GM10266 (cell line): ENCODE measurements at regions not wholly inside any gene's neighbourhood (a gene's known extent, or its start where the extent isn't known, plus 50 kb on each side); places are given as distances from the start of the nearest gene placed in this dataset.

ENCODE experiments used
- DNase-seq: peaks from one replicate; pipeline ENCODE4 v3.0.0; 2012; ENCODE audit errors: extremely low spot score
- TF ChIP-seq, protein P1 (sequence below): IDR thresholded peaks from 2 replicates; pipeline ENCODE4 v1.5.1; 2012; ENCODE audit warnings: mild to moderate bottlenecking, low read depth; ENCODE audit not compliant: control insufficient read depth, insufficient read depth; ENCODE audit errors: missing control alignments

DNA sequence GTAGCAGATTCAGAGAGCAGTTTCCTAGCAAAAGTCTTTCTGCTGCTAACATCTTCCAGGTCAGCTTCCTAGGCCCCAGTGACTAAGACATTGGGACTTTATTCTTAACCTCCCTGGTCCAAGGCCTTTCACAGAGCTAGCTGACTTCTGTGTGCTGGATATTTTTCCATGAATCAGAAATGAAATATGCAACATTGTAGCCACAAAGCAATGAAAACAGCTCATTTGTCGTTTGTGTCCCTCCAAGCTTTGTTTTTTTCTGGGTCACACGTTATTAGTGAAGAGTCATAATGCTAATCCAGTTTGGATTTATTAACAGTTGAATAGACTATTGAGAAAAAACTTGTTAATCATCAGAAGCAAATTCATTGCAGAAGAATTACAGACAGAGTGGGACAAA, 82.4 kb downstream of the ARF6 start:
- DNase-seq: no peak

DNA sequence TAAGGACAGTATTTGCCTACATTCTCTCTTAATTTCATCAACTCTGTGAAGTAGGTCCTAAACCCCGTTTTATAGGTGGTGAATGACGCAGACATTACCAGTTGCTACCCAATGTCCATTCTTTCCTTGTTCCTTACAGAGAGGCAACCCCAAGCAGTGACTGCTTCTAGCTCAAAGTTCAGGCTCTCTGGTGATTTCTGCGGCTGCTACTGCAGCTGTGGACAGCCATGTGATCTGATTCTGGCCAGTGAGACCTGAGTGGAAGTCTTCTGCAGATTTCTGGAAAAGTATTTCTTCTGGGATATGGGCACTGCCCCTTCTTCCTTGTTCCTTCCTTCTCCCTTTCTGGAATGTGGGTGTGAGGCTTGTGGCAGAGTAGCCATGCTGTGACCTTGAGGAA, 82.9 kb downstream of the ARF6 start:
- DNase-seq: no peak
- TF ChIP-seq, protein P1, sequence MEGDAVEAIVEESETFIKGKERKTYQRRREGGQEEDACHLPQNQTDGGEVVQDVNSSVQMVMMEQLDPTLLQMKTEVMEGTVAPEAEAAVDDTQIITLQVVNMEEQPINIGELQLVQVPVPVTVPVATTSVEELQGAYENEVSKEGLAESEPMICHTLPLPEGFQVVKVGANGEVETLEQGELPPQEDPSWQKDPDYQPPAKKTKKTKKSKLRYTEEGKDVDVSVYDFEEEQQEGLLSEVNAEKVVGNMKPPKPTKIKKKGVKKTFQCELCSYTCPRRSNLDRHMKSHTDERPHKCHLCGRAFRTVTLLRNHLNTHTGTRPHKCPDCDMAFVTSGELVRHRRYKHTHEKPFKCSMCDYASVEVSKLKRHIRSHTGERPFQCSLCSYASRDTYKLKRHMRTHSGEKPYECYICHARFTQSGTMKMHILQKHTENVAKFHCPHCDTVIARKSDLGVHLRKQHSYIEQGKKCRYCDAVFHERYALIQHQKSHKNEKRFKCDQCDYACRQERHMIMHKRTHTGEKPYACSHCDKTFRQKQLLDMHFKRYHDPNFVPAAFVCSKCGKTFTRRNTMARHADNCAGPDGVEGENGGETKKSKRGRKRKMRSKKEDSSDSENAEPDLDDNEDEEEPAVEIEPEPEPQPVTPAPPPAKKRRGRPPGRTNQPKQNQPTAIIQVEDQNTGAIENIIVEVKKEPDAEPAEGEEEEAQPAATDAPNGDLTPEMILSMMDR: no peak

More for the DNA sequence above, 82.4 kb downstream of the ARF6 start:
- TF ChIP-seq, protein P1: no peak

DNA sequence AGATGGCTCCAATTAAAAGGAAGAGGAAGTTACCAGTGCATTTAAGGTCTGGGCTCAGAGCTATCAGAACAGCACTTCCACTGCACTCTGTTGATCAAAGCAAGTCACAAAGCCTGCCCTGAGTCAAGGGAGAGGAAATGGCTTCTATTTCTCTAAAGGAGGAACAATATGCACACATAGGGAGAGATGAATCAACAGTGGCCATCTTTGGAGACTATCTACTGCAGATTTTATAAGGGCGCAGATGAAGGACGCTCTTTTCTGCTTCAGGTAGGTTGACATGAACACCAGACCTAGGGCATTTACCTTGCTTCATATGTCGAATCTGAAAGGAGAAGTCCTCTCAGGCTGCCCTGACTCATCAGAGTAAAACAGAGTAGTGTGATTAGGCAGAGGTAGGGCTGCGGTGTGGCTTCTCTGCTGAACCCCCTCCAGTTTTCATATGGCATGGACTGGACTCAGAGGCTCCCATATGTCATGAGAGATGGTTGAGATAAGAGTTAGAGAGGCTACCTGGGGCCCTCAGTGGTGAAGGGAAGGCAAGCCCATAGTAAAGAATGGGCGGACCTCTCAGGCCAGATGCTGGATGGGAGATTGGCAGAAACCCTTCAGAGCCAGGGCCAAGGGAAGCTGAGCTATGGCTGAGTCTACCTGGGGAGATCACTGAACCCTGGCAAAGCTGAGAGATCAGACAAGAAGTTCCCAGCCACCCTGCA, 84.4 kb downstream of the ARF6 start:
- peak; percentile 38 for DNase-seq
- TF ChIP-seq, protein P1: no peak

DNA sequence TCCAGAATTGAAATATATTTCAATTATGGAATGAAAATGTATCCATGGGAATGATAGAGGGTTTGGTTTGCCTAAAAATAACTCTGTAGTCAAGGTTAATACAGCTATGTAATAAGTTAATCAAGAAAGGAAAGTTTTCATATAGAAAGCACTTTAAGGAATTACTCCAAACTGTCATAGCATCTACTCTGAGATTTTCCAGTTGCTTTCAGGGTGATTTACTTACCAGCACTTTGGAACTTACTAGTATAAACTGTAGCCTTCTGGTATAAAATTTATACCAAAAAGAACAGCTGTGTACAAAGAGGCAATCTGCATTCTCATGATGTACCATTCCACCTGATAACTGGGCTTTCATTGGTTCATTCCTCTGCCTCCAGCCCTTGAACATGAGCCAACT, 87.1 kb downstream of the ARF6 start:
- DNase-seq: no peak

DNA sequence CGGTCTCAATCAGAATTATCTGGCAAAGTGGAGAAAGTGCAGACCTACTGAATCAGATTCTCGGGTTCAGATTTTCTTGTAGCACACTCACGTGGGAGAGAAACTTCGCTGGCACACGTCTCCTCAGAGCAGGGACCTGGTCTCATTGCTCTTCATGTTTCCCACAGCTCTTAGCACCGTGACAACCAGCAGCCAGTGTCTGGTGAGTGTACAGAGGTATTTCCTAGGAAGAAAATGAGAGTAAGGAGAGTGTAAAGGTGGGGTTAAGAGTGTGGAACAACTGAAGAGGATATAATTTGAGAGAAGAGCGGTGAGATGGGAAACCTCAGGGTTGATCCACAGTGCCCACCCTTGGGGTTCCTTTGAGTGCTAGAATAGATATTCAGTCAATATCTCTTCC, 89.2 kb downstream of the ARF6 start:
- TF ChIP-seq, protein P1: no peak

More for the DNA sequence above, 87.1 kb downstream of the ARF6 start:
- TF ChIP-seq, protein P1: no peak

DNA sequence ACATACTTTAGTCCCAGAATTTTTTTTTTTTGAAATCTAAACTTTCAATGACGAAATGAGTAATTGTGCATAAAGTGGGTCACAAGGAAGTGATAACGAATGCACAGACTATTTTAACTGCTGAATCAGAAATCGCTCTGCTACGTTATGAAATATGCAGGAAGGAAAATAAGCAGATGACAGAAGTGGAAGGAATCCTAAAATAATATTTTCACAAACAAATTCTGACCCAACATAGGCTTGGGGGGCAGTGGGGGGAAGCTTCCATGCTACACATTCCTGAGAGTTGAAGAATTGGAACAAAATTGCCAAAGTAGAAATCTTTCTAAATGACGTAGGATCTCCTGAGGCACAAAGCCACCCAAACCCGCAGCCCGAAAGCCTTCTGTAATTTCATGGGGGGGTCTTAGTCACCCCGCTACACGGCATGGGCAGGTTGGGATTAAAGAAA, 89.6 kb downstream of the ARF6 start:
- DNase-seq: no peak
- TF ChIP-seq, protein P1: no peak

More for the DNA sequence above, 89.2 kb downstream of the ARF6 start:
- DNase-seq: no peak

DNA sequence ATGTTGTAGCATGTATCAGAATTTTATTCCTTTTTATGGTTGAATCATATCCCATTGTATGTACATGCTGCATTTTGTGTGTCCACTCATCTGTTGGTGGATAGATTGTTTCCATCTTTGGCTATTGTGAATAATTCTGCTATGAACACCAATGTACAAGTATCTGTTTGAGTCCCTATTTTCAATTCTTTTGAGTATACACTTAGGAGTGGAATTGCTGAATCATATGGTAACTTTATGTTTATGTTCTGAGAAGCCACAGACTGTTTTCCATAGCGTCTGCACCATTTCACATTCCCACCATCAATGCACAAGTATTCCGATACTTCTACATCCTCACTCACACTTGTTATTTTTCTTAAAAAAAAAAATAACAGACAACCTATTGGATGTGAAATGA, 91.5 kb downstream of the ARF6 start:
- DNase-seq: no peak
- TF ChIP-seq, protein P1: no peak
